Breast epithelium (tissue), 4 donors: ENCODE measurements at regions not wholly inside any gene's neighbourhood (a gene's known extent, or its start where the extent isn't known, plus 50 kb on each side); places are given as distances from the start of the nearest gene placed in this dataset.

ENCODE experiments used
- DNase-seq, 2 donors: peaks; one replicate each; pipeline ENCODE4 v3.0.0-alpha.2; 2019; ENCODE audit warnings: low spot score in 2 of 2
- H3K27ac ChIP-seq, 2 donors: fragments of 200-600 bp; sonication (generic) in 1 of 2; one replicate each; pipeline ENCODE4 v1.5.1; 2016 to 2019; ENCODE audit warnings: mild to moderate bottlenecking in 1 of 2
- H3K27me3 ChIP-seq, 2 donors: fragments of 200-600 bp; sonication (generic) in 1 of 2; one replicate each; pipeline versions ENCODE4 v1.5.1 to v1.6.0; 2017 to 2019; ENCODE audit warnings: control low read depth in 1 of 2, mild to moderate bottlenecking in 1 of 2
- H3K36me3 ChIP-seq: fragments of 200-600 bp; one replicate; pipeline ENCODE4 v1.5.1; 2019
- H3K4me1 ChIP-seq, 2 donors: fragments of 200-600 bp; sonication (generic); one replicate each; pipeline ENCODE4 v1.5.1; 2016 to 2019; ENCODE audit warnings: control low read depth in 1 of 2
- H3K4me3 ChIP-seq, 3 donors: fragments of 200-600 bp; sonication (generic); 1 replicate in 2 of 3; 2 replicates in 1 of 3; pipeline ENCODE4 v1.5.1; 2016 to 2019; ENCODE audit warnings: mild to moderate bottlenecking in 3 of 3, moderate library complexity in 2 of 3
- H3K9me3 ChIP-seq, 2 donors: fragments of 200-600 bp; sonication (generic) in 1 of 2; one replicate each; pipeline ENCODE4 v1.5.1; 2016 to 2019; ENCODE audit warnings: control low read depth in 1 of 2
- CTCF ChIP-seq, 3 donors: fragments of 450-650 bp; IDR thresholded peaks; one replicate each; pipeline ENCODE4 v1.5.1; 2016 to 2017; ENCODE audit warnings: antibody characterized with exemption in 3 of 3, mild to moderate bottlenecking in 3 of 3, moderate library complexity in 3 of 3
- POLR2A ChIP-seq: fragments of 450-650 bp; IDR thresholded peaks from one replicate; pipeline ENCODE4 v1.6.1; 2016; ENCODE audit warnings: antibody characterized with exemption, mild to moderate bottlenecking, moderate library complexity
- POLR2AphosphoS5 ChIP-seq, 3 donors: sonication (generic); formaldehyde crosslinking; IDR thresholded peaks; one replicate each; pipeline ENCODE4 v1.6.1; 2017; ENCODE audit warnings: antibody characterized with exemption in 3 of 3
- intact Hi-C: fragments of 100-400 bp; cut with DNase I; formaldehyde crosslinking; loops from one replicate; pipeline ENCODE4 v1.15.1; 2023; ENCODE audit warnings: low total_unique reads

GRCh38 chr9:84152204-84152603 lies 171.6 kb downstream of the RMI1 start:
- TF ChIP-seq POLR2A (no peak), POLR2AphosphoS5 (IDR thresholded peaks at IDR 0.05) (no peak), CTCF (IDR thresholded peaks at IDR 0.05) (no peak)
- Histone ChIP-seq H3K4me1 (no peaks in the 10 kb centered on the region), H3K9me3 (no peaks in the 10 kb centered on the region), H3K36me3 (no peaks in the 10 kb centered on the region), H3K4me3 (no peak overlapping the region), H3K27ac (no peak overlapping the region), H3K27me3 (no peaks in the 10 kb centered on the region)
- intact Hi-C loops = no loop called here
- no peak for DNase-seq

GRCh38 chr9:84153885-84154284 lies 173.3 kb downstream of the RMI1 start:
- no peaks in the 10 kb centered on the region for H3K4me1 ChIP-seq
- H3K27me3 ChIP-seq = no peaks in the 10 kb centered on the region
- TF ChIP-seq POLR2A (no peak), CTCF (IDR thresholded peaks at IDR 0.05) (no peak), POLR2AphosphoS5 (IDR thresholded peaks at IDR 0.05) (no peak)
- intact Hi-C loops = no loop called here
- H3K36me3 ChIP-seq = no peaks in the 10 kb centered on the region
- H3K4me3 ChIP-seq = no peak overlapping the region
- no peak for DNase-seq
- H3K9me3 ChIP-seq = no peaks in the 10 kb centered on the region
- no peak overlapping the region for H3K27ac ChIP-seq

GRCh38 chr9:84154320-84154719 lies 173.7 kb downstream of the RMI1 start:
- no peak for TF ChIP-seq CTCF (IDR thresholded peaks at IDR 0.05)
- TF ChIP-seq POLR2AphosphoS5 (IDR thresholded peaks at IDR 0.05) = no peak
- TF ChIP-seq POLR2A = no peak
- H3K27me3 ChIP-seq = no peaks in the 10 kb centered on the region
- H3K27ac ChIP-seq = no peak overlapping the region
- intact Hi-C loops = no loop called here
- no peak overlapping the region for H3K4me3 ChIP-seq
- DNase-seq = no peak
- H3K36me3 ChIP-seq = no peaks in the 10 kb centered on the region
- no peaks in the 10 kb centered on the region for H3K9me3 ChIP-seq
- no peaks in the 10 kb centered on the region for H3K4me1 ChIP-seq

- H3K27ac ChIP-seq = no peak overlapping the region
- H3K4me1 ChIP-seq = no peaks in the 10 kb centered on the region
- H3K36me3 ChIP-seq = no peaks in the 10 kb centered on the region
- DNase-seq = no peak
- H3K27me3 ChIP-seq = no peaks in the 10 kb centered on the region
- H3K4me3 ChIP-seq = no peak overlapping the region
- H3K9me3 ChIP-seq = no peaks in the 10 kb centered on the region
- intact Hi-C loops = no loop called here
- no peak for TF ChIP-seq POLR2AphosphoS5 (IDR thresholded peaks at IDR 0.05)
- no peak for TF ChIP-seq POLR2A
- TF ChIP-seq CTCF (IDR thresholded peaks at IDR 0.05) = no peak
Observed at GRCh38 chr9:84163052-84163650, 177.4 kb downstream of the SLC28A3 start.

GRCh38 chr9:84166891-84167290 lies 173.7 kb downstream of the SLC28A3 start:
- DNase-seq = no peak

More at GRCh38 chr9:84166891-84167290, 173.7 kb downstream of the SLC28A3 start:
- H3K36me3 ChIP-seq = no peaks in the 10 kb centered on the region
- no peaks in the 10 kb centered on the region for H3K4me1 ChIP-seq
- TF ChIP-seq POLR2A (no peak), CTCF (IDR thresholded peaks at IDR 0.05) (no peak), POLR2AphosphoS5 (IDR thresholded peaks at IDR 0.05) (no peak)
- H3K27ac ChIP-seq = no peak overlapping the region
- H3K9me3 ChIP-seq = no peaks in the 10 kb centered on the region
- H3K27me3 ChIP-seq = no peaks in the 10 kb centered on the region
- no peak overlapping the region for H3K4me3 ChIP-seq
- intact Hi-C loops = no loop called here
